ENCODE measurements at regions not wholly inside any gene's neighbourhood (a gene's known extent, or its start where the extent isn't known, plus 50 kb on each side); places are given as distances from the start of the nearest gene placed in this dataset.

DNA sequence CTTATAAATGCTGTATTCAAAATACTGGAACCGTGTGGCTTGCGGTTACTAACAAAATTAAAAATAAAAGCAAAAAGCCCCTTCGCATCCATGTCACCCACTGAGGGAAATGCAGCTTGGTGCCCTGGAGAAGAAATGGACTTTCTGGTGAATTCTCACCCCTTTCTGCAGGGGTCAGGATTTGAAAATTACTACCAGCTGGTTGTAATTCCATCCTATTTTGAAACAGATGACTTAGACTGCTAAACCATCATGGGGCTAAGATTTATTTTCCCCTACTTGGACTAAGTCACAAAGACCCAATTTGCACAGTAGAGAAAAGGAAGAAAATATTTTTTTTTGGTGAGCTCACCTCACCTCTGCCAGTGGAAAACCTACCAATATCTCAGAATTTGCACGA, 111.4 kb upstream of the MYOCD start:
- TF ChIP-seq, protein P1, sequence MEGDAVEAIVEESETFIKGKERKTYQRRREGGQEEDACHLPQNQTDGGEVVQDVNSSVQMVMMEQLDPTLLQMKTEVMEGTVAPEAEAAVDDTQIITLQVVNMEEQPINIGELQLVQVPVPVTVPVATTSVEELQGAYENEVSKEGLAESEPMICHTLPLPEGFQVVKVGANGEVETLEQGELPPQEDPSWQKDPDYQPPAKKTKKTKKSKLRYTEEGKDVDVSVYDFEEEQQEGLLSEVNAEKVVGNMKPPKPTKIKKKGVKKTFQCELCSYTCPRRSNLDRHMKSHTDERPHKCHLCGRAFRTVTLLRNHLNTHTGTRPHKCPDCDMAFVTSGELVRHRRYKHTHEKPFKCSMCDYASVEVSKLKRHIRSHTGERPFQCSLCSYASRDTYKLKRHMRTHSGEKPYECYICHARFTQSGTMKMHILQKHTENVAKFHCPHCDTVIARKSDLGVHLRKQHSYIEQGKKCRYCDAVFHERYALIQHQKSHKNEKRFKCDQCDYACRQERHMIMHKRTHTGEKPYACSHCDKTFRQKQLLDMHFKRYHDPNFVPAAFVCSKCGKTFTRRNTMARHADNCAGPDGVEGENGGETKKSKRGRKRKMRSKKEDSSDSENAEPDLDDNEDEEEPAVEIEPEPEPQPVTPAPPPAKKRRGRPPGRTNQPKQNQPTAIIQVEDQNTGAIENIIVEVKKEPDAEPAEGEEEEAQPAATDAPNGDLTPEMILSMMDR (optimal IDR thresholded peaks at IDR 0.05 in 1 of 3, IDR thresholded peaks at IDR 0.05 in 1 of 3, conservative IDR thresholded peaks at IDR 0.05 in 1 of 3; ENCODE audit: extremely low read depth in 1 of 3, insufficient read depth in 2 of 3, low read length in 3 of 3), result no peak
- TF ChIP-seq EZH2 (IDR thresholded peaks at IDR 0.05; ENCODE audit: low read length), result no peak
